ENCODE measurements at regions not wholly inside any gene's neighbourhood (a gene's known extent, or its start where the extent isn't known, plus 50 kb on each side); places are given as distances from the start of the nearest gene placed in this dataset.

GRCh38 chr7:95669513-95669912 is 73.2 kb upstream of the PDK4 start:
- POLR2A ChIA-PET = no interaction called here
- DNase-seq (ENCODE audit: low read depth, low spot score) = no peak
- Histone ChIP-seq H3K27me3 (ENCODE audit: control insufficient read depth, insufficient read depth, low read length) (no peaks in the 10 kb centered on the region), H3K4me1 (ENCODE audit: control insufficient read depth, insufficient read depth, low read length) (no peaks in the 10 kb centered on the region), H3K9me3 (ENCODE audit: control insufficient read depth, insufficient read depth, low read depth, low read length) (no peaks in the 10 kb centered on the region), H3K27ac (ENCODE audit: low read length) (no peak overlapping the region), H3K4me3 (ENCODE audit: low read depth in 2 of 2, low read length in 2 of 2) (no peak overlapping the region), H3K36me3 (ENCODE audit: control insufficient read depth, insufficient read depth, low read length) (no peaks in the 10 kb centered on the region)
- no peak for ATAC-seq
- in situ Hi-C loops (cut with HindIII; ENCODE audit: low pct_unique_long_range_greater_than_20kb, low sequenced_read_pairs) = no loop called here
- BruUV-seq (replicated peaks) = no TSS peak
- intact Hi-C loops (cut with micrococcal nuclease; ENCODE audit: unreplicated experiment) = no loop called here
- CTCF ChIA-PET = no interaction called here
- TF ChIP-seq SIN3A (IDR thresholded peaks at IDR 0.05; ENCODE audit: borderline replicate concordance, insufficient read depth, low read depth, low read length) = no peak
- no peak for TF ChIP-seq POLR2AphosphoS5 (IDR thresholded peaks at IDR 0.05; ENCODE audit: low read depth, low read length)
- TF ChIP-seq TCF7L2 (IDR thresholded peaks at IDR 0.05; ENCODE audit: low read depth, low read length) = no peak

DNA sequence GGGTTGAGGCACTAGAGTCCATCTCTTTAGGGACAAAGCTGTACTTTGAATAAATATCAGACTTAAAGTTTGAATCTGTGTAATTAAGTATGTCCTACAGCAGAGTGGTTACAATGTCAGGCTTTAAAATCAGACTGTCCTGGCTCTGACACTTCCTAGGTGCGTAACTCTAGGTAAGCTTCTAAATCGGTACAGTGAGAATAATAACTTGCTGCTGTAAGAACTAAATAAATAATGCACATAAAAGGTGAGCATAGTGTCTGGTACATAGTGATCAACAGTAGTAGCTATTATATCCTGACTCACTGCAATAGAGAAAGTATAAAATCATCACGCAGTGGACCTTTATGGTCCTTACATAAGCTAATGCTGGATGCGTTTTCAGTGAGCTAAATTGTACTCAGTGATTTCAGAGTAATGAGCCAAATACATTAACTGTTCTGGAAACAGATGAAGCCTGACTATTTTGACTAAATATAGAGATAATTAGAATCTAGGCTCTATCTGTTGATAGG is 72.2 kb upstream of the PDK4 start:
- ChIA-PET CTCF (no interaction called here), POLR2A (no interaction called here)
- intact Hi-C loops (cut with micrococcal nuclease; ENCODE audit: unreplicated experiment) = no loop called here
- Histone ChIP-seq H3K4me3 (ENCODE audit: low read depth in 2 of 2, low read length in 2 of 2) (no peak overlapping the region), H3K9me3 (ENCODE audit: control insufficient read depth, insufficient read depth, low read depth, low read length) (no peaks in the 10 kb centered on the region), H3K36me3 (ENCODE audit: control insufficient read depth, insufficient read depth, low read length) (no peaks in the 10 kb centered on the region), H3K27me3 (ENCODE audit: control insufficient read depth, insufficient read depth, low read length) (no peaks in the 10 kb centered on the region), H3K4me1 (ENCODE audit: control insufficient read depth, insufficient read depth, low read length) (no peaks in the 10 kb centered on the region), H3K27ac (ENCODE audit: low read length) (no peak overlapping the region)
- in situ Hi-C loops (cut with HindIII; ENCODE audit: low pct_unique_long_range_greater_than_20kb, low sequenced_read_pairs) = no loop called here
- ATAC-seq (no peak), DNase-seq (ENCODE audit: low read depth, low spot score) (no peak)
- no peak for TF ChIP-seq TCF7L2 (IDR thresholded peaks at IDR 0.05; ENCODE audit: low read depth, low read length)
- no TSS peak for BruUV-seq (replicated peaks)

GRCh38 chr7:95662987-95663386 is 66.7 kb upstream of the PDK4 start:
- no peak for DNase-seq (ENCODE audit: low read depth, low spot score)
- Histone ChIP-seq H3K36me3 (ENCODE audit: control insufficient read depth, insufficient read depth, low read length) (no peaks in the 10 kb centered on the region), H3K4me1 (ENCODE audit: control insufficient read depth, insufficient read depth, low read length) (no peaks in the 10 kb centered on the region), H3K9me3 (ENCODE audit: control insufficient read depth, insufficient read depth, low read depth, low read length) (no peaks in the 10 kb centered on the region), H3K27ac (ENCODE audit: low read length) (no peak overlapping the region), H3K4me3 (ENCODE audit: low read depth in 2 of 2, low read length in 2 of 2) (no peak overlapping the region), H3K27me3 (ENCODE audit: control insufficient read depth, insufficient read depth, low read length) (no peaks in the 10 kb centered on the region)
- no TSS peak for BruUV-seq (replicated peaks)
- ChIA-PET CTCF (no interaction called here), POLR2A (no interaction called here)
- intact Hi-C loops (cut with micrococcal nuclease; ENCODE audit: unreplicated experiment) = no loop called here
- in situ Hi-C loops (cut with HindIII; ENCODE audit: low pct_unique_long_range_greater_than_20kb, low sequenced_read_pairs) = no loop called here
- no peak for ATAC-seq
- TF ChIP-seq REST (IDR thresholded peaks at IDR 0.05; ENCODE audit: insufficient read depth in 1 of 2, low read depth in 2 of 2, low read length in 1 of 2) = no peak
- no peak for TF ChIP-seq CTCF (IDR thresholded peaks at IDR 0.05)
- TF ChIP-seq TCF7L2 (IDR thresholded peaks at IDR 0.05; ENCODE audit: low read depth, low read length) = no peak
- no peak for TF ChIP-seq POLR2AphosphoS5 (IDR thresholded peaks at IDR 0.05; ENCODE audit: low read depth, low read length)
- no peak for TF ChIP-seq SIN3A (IDR thresholded peaks at IDR 0.05; ENCODE audit: borderline replicate concordance, insufficient read depth, low read depth, low read length)
